Endodermal cell (in vitro differentiated cells): ENCODE measurements at regions not wholly inside any gene's neighbourhood (a gene's known extent, or its start where the extent isn't known, plus 50 kb on each side); places are given as distances from the start of the nearest gene placed in this dataset.
A peak's percentile ranks its signal among the peaks of the same experiment; 100 is the strongest.

ENCODE experiments used
- DNase-seq: peaks from one replicate; pipeline ENCODE4 v3.0.0-alpha.2; 2017
- H3K27ac ChIP-seq: 2 replicates; pipeline ENCODE4 v1.5.1; 2013; ENCODE audit warnings: mild to moderate bottlenecking, low read depth, low read length, moderate library complexity
- H3K27me3 ChIP-seq: 2 replicates; pipeline ENCODE4 v1.6.1; 2013; ENCODE audit warnings: mild to moderate bottlenecking, low read length, moderate library complexity; ENCODE audit not compliant: insufficient read depth, control insufficient read depth, poor library complexity, severe bottlenecking
- H3K36me3 ChIP-seq: 2 replicates; pipeline ENCODE4 v1.7.0; 2013; ENCODE audit warnings: mild to moderate bottlenecking, low read length, moderate library complexity; ENCODE audit not compliant: control insufficient read depth, insufficient read depth
- H3K4me1 ChIP-seq: one replicate; pipeline ENCODE4 v1.7.0; 2013; ENCODE audit warnings: low read length; ENCODE audit not compliant: control insufficient read depth, insufficient read depth
- H3K4me3 ChIP-seq: 2 replicates; pipeline ENCODE4 v1.5.1; 2013; ENCODE audit warnings: mild to moderate bottlenecking, low read length, moderate library complexity
- H3K9ac ChIP-seq: 2 replicates; pipeline ENCODE4 v1.6.1; 2013; ENCODE audit warnings: mild to moderate bottlenecking, low read length, moderate library complexity; ENCODE audit not compliant: poor library complexity, severe bottlenecking; ENCODE audit errors: extremely low read depth
- H3K9me3 ChIP-seq: 2 replicates; pipeline ENCODE4 v1.6.1; 2013; ENCODE audit warnings: mild to moderate bottlenecking, low read length, moderate library complexity; ENCODE audit not compliant: control insufficient read depth
- H3K27ac Mint-ChIP-seq: 2 replicates; pipeline ENCODE4 v1.8.0; 2020; ENCODE audit warnings: mixed read lengths
- H3K27me3 Mint-ChIP-seq: 2 replicates; pipeline ENCODE4 v1.8.0; 2021; ENCODE audit warnings: mild to moderate bottlenecking, mixed read lengths; ENCODE audit not compliant: insufficient read depth
- H3K36me3 Mint-ChIP-seq: 2 replicates; pipeline ENCODE4 v1.8.0; 2020; ENCODE audit warnings: low read depth, mixed read lengths
- H3K4me1 Mint-ChIP-seq: 2 replicates; pipeline ENCODE4 v1.8.0; 2020; ENCODE audit warnings: mixed read lengths
- H3K4me3 Mint-ChIP-seq: 2 replicates; pipeline ENCODE4 v1.8.0; 2020; ENCODE audit warnings: mild to moderate bottlenecking, moderate library complexity, mixed read lengths
- H3K9me3 Mint-ChIP-seq: 2 replicates; pipeline ENCODE4 v1.8.0; 2020; ENCODE audit warnings: mild to moderate bottlenecking, mixed read lengths
- WGBS, 2 experiments: methylation state at CpG; one replicate each; pipeline versions ENCODE4 v1.1.5 to v1.1.7; 2013; ENCODE audit warnings: missing lambda C conversion rate in 2 of 2, mixed read lengths in 1 of 2; ENCODE audit not compliant: insufficient coverage in 1 of 2, insufficient read length in 1 of 2; 5-methylcytosine and 5-hydroxymethylcytosine counted together
- TF ChIP-seq, protein P1 (sequence below): fragments of 200-600 bp; sonication (generic); conservative IDR thresholded peaks from 2 replicates; pipeline ENCODE4 v1.5.0; 2021; ENCODE audit warnings: antibody characterized with exemption, mild to moderate bottlenecking

DNA sequence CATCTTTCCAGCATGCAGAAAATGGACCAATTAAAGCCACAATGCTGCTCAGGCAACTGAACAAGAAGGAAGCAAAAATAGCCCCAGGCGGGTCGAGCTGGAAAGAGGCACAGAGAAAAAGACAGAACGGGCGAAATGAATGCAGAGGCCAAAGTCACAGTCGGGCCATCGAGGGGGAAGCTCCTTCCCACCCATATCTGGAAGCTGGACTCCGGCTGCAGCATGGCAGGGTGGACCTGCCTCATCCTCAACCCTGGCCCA is 58.6 kb upstream of the PRDM11 start:
- Histone ChIP-seq H3K9me3 (no peaks in the 10 kb centered on the region), H3K9ac (no peak overlapping the region), H3K27ac (no peak overlapping the region), H3K36me3 (no peaks in the 10 kb centered on the region), H3K4me1 (peaks cover under 1% of the 10 kb centered on the region), H3K4me3 (no peak overlapping the region), H3K27me3 (no peaks in the 10 kb centered on the region)
- TF ChIP-seq, protein P1, sequence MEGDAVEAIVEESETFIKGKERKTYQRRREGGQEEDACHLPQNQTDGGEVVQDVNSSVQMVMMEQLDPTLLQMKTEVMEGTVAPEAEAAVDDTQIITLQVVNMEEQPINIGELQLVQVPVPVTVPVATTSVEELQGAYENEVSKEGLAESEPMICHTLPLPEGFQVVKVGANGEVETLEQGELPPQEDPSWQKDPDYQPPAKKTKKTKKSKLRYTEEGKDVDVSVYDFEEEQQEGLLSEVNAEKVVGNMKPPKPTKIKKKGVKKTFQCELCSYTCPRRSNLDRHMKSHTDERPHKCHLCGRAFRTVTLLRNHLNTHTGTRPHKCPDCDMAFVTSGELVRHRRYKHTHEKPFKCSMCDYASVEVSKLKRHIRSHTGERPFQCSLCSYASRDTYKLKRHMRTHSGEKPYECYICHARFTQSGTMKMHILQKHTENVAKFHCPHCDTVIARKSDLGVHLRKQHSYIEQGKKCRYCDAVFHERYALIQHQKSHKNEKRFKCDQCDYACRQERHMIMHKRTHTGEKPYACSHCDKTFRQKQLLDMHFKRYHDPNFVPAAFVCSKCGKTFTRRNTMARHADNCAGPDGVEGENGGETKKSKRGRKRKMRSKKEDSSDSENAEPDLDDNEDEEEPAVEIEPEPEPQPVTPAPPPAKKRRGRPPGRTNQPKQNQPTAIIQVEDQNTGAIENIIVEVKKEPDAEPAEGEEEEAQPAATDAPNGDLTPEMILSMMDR, result no peak
- Mint-ChIP-seq H3K4me3 (no peak overlapping the region), H3K27me3 (no peaks in the 10 kb centered on the region), H3K9me3 (no peaks in the 10 kb centered on the region), H3K4me1 (peaks cover 22% of the 10 kb centered on the region), H3K27ac (no peak overlapping the region), H3K36me3 (no peaks in the 10 kb centered on the region)
- DNase-seq, result no peak
- WGBS, 2 experiments, result 91 to 93% methylated on average over 7 of the region's 7 CpGs

DNA sequence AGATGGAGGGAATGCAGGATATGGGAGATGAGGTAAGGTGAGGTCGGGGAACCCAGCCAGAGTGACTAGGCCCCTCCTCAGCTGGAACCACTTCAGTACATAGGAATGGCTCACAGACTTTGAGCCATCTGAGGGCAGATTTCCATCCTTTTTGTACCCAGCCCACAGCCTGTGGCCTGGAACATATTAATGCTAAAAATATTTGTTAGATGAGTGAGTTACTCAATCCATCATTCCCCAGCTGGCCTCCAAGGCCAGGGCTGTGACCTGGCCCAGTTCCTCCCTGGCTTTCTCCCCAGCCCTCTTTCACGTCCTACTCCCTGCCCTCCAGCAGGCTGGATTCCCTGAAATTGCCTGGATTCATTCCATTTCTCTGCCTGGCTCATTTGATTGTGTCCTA is 57.2 kb upstream of the PRDM11 start:
- DNase-seq, result no peak
- no peaks in the 10 kb centered on the region for H3K9me3 Mint-ChIP-seq
- H3K27me3 Mint-ChIP-seq, result peaks cover 3% of the 10 kb centered on the region
- no peak overlapping the region for H3K4me3 Mint-ChIP-seq
- H3K36me3 Mint-ChIP-seq, result no peaks in the 10 kb centered on the region
- H3K4me1 ChIP-seq, result no peaks in the 10 kb centered on the region
- no peak overlapping the region for H3K9ac ChIP-seq
- WGBS, 2 experiments, result 84 to 100% methylated on average over 1 to 2 of the region's 2 CpGs
- H3K4me1 Mint-ChIP-seq, result peaks cover 11% of the 10 kb centered on the region
- H3K27me3 ChIP-seq, result no peaks in the 10 kb centered on the region
- no peak overlapping the region for H3K4me3 ChIP-seq
- TF ChIP-seq, protein P1, result no peak
- no peaks in the 10 kb centered on the region for H3K36me3 ChIP-seq
- H3K27ac ChIP-seq, result no peak overlapping the region
- no peaks in the 10 kb centered on the region for H3K9me3 ChIP-seq
- no peak overlapping the region for H3K27ac Mint-ChIP-seq

DNA sequence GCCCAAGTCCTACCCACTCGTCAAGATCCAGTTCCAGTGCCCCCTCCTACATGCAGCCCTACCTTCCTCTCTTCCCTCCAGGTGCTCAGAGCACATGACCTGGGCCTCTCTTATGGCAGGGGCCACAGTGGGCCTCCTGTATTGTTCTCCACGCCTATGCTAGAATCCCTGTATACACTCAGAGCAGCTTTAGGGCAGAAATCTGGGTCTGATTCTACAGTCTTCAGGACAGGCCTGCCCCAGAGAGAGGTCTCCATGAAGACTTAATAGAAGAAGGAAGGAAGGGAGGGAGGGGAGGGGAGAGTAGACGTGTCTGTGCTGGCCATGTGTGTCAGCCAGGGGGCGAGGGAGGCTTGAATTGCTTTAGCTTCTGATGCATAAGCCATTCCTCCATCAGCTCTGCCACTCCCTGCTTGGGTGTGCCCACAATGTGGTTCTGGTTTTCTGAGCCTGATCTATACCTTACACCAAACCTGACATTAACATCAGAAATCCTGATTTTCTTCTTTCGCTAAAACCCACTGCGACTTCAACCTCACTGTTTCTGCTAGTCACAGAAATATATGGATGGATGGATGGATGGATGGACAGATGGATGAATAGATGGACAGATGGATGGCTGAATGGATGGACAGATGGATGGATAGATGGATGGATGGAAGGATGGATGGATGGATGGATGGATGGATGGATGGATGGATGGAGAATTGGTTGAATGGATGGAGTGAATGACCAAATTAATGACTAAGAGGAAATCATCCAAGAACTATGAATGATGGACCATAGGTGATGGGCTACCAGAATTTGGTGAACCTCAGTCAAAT is 56.6 kb upstream of the PRDM11 start:
- 75 to 82% methylated on average over 2 to 6 of the region's 6 CpGs for WGBS, 2 experiments
- Mint-ChIP-seq H3K27ac (no peak overlapping the region), H3K9me3 (no peaks in the 10 kb centered on the region), H3K27me3 (peaks cover 3% of the 10 kb centered on the region), H3K36me3 (no peaks in the 10 kb centered on the region), H3K4me1 (peaks cover 11% of the 10 kb centered on the region), H3K4me3 (no peak overlapping the region)
- Histone ChIP-seq H3K27me3 (no peaks in the 10 kb centered on the region), H3K9ac (no peak overlapping the region), H3K9me3 (no peaks in the 10 kb centered on the region), H3K36me3 (no peaks in the 10 kb centered on the region), H3K27ac (no peak overlapping the region), H3K4me1 (no peaks in the 10 kb centered on the region), H3K4me3 (no peak overlapping the region)
- TF ChIP-seq, protein P1, result peak; percentile 72
- peak; percentile 78 for DNase-seq
